GM21447 (cell line): ENCODE measurements at regions not wholly inside any gene's neighbourhood (a gene's known extent, or its start where the extent isn't known, plus 50 kb on each side); places are given as distances from the start of the nearest gene placed in this dataset.
"Not testable (repeated sequence)": the region's sequence is repeated elsewhere in the genome, so short reads cannot be mapped to it uniquely, and the experiment has no call there.

Source experiments
- ATAC-seq: cut with Tn5 transposase; IDR thresholded peaks from one replicate; pipeline ENCODE4 v1.9.1; 2021; ENCODE audit not compliant: unreplicated experiment

DNA sequence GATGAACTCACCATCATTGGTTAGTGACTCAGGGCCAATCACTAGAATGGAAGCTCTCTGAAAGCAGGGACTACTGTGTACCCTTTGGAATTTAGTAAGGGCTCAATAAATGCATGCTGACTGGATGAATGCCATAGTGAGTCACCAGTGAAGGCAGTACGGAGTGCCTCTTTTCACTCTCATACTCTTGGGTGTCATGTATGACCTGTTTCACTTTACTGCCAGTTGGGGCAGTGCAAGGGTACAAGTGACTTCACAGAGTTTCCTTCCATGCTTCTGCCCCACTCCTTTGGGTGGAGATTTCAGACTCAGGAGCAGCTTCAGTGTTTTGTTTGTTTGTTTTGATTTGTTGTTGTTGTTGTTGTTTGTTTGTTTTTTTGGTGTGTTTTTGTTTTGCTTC, 57.7 kb downstream of the SOX3 start:
- no peak for ATAC-seq

DNA sequence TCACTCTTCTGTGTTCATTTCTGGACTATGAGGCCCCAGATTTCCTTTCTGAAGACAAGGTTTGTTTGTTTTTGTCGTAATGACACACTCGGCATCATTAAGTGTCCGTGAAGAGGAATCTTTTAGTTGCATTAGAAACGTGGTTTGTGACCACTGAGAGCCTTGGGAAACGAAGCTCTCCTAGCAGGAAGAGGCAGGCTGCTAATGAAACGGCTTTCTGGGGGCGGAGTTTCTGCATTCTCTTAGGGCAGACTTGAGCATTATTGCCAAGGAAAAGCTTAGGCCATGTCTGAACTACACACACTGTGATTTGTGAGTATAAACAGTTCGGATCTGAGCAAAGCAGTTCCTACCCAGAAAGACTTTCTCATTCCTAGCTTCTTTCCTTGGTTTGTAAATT, 64.0 kb downstream of the SOX3 start:
- ATAC-seq = no peak

DNA sequence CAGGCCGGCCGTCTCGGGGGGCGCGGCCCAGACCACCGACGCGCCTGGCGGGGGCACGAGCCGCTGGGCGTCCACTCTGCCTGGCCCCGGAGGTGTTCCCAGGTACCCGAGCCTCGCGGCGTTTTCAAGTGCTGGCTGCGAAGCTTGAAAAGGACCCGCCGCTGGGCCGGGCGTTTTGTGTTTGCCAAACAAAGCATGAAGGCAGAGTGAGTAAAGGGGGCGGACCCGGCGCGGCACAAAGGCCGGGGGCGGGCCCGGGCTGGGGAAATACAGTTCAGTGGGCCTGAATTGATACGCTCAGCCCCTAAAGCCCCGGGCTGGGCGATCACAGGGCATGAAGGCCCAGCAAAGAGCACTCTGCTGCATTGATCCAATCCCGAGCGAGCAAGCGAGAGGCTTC, 65.4 kb downstream of the SOX3 start:
- ATAC-seq = no peak

DNA sequence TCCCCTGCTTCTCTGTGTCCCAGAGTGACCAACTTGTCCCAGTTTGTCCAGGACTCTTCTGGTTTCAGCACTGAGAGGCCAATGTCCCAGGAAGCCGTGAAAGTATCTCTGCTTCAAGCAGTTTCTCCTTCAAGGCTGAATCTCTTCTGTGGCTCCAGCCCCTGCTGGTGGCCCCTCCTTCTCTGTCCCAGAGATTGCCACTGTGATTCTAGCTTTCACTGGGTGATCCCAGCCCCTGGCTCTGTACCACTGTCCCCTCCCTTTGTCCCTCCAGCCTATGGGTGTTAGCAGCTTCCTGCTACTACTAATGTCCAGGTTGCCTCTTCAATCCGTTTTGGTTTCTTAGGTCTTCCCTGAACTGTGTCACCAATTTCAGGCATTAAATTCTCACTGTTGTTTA, 70.5 kb downstream of the SOX3 start:
- no peak for ATAC-seq

DNA sequence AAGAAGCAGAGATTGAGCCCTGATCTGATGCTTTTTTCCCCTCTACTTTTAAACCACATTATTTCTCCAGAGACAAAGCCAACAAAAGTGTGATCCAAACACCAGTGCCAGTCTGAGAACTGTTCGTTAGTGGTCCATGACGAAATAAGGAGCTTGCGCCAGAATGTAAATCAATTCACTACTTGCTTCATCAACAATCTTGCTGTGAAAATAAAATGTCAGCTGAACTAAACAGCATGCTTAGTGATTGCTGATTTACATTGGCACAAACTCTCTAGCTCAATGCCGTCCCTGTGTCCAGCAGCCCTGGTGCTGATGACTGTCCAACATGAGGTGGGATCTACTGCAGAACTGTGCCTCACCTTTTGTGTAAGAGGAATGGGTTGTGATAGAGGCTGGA, 71.3 kb downstream of the SOX3 start:
- ATAC-seq = no peak

DNA sequence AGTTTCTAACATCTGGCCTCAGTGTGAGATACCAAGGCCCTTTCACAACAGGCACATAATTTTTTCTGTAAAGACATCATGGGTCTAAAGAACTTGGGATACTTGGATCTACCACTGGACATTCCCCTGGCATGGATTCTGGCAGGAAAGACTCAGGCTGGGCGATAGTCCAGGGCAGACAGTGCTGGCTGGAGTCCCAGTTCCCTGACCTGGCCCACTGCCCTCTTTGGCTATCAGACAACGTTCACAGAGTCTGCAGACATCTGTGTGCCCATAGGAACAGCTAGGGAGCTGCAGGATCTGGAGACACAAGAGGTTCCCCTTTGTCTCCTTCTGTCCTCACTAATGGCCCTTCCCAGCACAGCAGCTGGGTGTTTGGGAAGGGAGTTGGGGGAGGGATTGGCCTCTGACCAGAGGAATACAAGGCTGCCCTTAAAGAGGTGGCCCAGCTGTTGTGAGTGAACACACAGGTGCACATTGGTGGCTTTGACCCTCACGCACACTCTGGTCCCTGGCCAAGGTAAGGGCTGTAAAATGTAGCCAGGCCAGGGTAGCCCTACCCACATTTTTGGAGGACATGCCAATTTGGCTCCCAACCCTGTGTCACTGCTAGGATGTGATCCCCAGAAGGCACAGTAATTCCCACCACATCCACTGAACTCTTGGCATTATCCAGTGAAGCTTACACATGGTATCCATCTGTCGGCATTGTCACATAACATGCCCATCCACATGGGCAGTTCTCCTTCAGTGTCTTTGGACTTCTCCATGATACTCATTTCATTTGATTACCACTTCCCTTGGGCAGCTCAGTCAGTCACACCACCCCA, 72.3 kb downstream of the SOX3 start:
- no peak for ATAC-seq

DNA sequence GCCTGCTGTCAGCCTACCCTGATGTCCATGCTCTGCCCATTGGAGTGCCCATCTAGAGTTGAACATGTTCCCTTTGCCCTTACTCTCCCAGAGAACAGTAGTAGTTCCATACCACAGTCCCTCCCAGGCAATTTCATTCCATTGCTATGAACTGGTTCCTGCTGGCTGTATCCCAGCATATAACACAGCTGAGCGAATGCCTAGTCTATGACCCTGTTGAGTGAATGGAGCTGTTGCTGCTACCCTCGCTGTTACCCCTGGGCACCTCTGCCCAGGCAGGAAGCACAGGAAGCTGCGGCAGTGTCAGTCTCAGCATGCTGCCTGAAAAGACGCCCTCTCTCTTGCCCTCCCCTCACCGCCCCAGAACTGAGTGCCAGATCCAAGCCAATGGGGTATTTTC, 73.3 kb downstream of the SOX3 start:
- ATAC-seq = no peak

DNA sequence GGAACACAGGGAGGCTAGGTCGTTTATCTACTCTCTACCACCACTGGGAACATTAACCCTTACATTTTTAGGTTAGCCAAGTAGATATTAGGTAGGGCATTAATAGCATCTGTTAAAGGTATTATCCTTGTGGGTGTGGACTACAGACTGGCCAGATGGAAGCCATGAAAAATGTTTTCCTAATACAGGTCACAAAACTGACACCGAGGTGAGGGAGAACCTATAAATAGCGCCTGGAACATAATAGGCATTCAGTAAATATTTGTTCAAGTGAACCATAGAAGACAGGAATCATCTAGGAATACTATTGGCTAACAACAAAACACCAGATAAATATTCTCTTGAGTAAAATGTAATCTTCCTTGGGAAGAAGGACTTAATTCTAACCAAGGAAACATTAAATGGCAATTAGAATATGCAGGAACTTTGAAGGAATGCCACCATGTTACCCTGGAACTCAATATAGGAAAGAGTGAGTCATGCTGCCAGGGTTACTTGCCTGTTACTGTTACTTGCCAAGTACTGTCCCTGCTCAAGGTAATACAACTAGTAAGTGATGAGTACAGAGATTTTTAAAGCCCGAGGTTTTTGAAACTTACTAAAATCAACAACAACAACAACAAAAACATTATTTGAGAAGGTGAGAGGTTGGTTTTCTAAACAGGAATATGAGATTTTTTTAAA, 79.0 kb downstream of the SOX3 start:
- no peak for ATAC-seq

DNA sequence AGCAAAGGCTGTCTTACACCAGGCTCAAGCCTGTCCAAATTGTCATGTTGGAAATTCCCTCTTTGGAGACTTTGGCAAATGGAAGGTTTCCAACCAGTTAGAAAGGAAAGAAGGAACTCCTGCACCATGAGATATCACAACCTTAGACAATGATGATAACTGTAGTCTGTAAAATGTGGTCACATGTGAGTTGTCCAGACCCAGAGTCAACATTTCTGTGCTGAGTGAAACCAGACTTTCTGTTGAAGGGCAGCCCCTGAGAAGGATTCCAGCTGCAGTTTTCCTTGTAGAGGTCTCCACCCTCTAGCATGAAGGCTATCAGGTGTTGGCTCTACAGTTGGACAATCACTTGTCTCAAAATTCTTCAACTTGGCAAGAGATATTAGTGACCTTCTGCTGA, 82.4 kb downstream of the SOX3 start:
- ATAC-seq = no peak

DNA sequence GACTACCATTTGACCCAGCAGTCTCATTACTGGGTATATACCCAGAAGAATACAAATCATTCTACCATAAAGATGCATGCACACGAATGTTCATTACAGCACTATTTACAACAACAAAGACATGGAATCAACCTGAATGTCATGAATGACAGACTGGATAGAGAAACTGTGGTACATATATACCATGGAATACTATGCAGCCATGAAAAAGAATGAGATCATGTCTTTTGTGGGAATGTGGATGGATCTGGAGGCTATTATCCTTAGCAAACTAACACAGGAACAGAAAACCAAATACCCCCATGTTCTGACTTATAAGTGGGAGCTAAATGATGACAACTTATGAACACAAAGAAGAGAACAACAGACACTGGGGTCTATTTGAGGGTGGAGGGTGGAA, 102.7 kb downstream of the SOX3 start:
- not testable (repeated sequence) for ATAC-seq

DNA sequence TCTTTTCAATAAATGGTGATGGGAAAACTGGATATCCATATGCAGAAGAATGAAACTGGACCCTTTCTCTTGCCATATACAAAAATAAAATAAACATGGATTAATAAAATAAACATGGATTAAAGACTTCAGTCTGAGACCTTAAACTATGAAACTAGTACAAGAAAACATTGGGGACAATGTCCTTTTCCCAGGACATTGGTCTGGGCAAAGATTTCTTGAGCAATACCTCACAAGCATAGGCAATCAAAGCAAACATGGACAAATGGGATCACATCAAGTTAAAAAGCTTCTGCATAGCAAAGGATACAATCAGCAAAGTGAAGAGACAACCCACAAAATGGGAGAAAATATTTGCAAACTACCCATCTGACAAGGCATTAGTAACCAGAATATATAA, 108.5 kb downstream of the SOX3 start:
- not testable (repeated sequence) for ATAC-seq

DNA sequence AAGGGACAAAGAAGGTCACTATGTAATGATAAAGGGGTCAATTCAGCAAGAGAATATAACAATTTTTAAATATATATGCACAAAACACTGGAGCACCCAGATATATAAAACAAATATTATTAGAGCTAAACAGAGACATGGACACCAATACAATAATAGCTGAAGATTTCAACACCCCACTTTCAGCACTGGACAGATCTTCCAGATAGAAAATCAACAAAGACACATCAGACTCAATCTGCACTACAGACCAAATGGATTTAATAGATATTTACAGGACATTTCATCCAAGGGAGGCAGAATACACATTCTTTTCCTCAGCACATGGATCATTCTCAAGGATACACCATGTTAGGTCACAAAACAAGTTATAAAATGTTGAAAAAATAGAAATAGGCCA, 111.4 kb downstream of the SOX3 start:
- no peak for ATAC-seq

DNA sequence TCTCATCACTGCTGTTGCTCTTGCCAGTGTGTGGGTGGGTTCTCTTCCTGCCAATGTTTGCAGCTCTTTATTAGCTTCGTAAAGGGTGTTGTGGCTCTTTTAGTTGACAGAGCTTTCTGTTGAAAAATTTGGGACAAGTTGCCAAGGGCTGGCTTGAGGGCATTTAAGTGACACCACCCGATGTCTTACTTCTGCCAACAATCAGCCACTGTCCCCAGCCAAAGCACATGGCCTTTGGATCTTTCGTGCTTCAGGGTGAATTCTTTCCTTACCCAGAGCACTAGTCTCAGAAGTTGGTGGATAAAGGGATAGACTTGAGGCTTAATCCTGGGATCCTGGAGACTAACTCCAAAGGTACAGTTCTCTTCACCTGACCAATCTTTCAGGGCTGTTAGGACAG, 113.6 kb downstream of the SOX3 start:
- no peak for ATAC-seq

DNA sequence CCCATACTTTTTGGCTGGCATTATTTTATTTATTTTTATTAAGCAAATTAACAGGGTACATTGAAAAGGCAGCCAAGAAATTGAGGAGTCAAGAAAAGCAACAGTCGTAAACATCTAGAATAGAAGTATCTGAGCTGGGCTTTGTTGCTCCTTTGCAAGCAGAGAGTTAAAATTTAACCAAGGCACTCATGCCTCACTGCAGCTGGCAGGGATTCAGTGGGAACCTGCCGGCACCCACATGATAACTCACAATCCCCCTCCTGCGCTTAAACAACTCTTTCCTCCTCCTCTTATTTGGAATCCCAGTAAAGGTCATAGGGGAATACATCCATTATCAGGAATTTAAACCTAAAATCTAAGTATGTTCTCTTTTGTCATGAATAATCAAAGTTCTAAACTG, 115.5 kb downstream of the SOX3 start:
- ATAC-seq = no peak

DNA sequence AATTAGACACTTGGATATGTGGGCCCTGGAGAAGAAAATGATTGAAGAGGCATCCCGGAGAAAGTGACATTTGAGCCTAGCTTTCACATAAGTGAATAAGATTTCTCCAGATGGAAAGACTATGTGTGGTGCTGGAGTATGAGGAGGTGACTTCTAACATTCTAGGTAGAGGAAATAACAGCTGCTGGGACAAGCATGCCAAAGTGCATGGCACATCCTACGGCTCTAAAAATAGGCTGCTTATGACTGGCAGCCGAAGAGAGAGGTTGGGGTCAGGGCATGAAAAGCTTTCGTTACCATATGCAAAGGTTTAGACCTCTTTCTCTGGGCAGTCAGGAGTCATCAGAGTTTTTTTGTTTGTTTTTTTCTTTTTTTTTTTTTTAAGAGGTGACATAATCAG, 142.0 kb downstream of the SOX3 start:
- ATAC-seq = no peak

DNA sequence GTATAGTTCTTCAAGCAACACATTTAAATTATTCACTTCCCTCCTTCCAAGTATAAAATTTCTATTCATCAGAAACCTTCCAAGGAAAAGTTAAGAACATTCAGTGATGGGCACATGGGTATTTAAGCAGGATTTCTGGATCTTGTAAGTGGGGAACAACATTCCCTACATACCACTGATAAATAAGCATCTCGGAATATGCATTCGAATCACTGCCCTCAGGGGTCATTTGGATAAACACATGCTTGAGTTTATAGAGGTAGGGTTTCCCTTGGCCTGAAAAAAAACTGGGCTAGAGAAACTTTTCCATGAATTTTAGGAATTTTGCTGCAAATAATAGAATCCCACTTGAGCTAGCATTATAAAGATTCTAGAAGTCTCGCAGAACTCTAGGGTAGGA, 143.9 kb downstream of the SOX3 start:
- ATAC-seq = no peak

DNA sequence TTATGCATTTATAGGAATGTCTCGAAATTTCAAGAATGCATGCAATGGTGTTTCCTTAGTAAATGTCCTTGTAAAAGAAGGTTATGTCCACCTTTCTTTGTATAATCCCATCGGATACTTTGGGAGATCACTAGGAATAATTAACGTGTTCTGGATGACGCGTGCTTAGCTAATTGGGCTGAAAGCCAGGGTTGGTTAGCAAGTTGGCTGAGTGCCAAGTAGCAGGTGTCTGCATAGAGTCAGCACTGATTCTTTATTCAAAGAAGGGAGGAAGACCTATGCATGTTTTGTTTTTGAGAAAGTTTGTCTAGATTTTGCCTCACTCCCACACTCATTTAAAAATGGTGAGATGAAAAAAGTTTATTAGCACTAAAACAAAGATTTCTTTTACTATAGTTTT, 144.6 kb downstream of the SOX3 start:
- no peak for ATAC-seq

DNA sequence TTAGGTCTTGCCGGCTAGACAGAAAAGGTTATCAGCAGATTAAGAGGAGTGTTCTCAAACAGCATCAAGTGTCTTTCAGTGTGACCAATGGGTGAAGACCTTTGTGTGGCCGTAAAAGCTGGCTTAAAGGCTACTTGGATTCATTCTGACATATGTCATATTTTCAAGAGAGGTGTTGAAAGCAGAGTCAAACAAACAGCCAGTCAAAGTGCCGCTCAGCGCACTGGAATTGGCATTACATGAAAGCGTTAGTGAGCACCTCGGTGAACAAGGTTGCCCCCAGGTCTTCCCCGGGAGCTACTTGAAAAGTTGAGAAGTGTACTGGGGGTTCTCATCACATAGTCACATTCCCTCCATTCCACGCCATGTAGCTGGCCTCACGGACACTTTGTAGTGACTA, 148.9 kb downstream of the SOX3 start:
- no peak for ATAC-seq

DNA sequence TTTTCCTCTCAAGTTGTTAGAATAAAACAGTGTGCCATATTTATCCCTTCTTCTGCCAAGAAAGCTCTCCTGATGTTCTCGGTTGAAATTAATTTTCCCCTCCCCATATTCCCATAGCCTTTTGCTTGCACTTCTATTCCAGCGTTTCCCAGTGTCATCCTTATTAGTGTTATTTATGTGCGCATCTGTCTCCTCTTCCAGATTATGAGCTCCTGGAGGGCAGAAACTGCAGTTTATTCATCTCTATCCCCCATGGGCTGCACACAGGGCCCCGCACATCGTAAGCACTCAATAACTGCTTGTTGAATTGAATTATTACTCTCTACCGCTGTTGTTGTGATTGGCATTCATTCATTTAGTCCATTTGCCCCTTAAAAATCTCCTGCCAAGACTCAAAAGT, 149.4 kb downstream of the SOX3 start:
- no peak for ATAC-seq

DNA sequence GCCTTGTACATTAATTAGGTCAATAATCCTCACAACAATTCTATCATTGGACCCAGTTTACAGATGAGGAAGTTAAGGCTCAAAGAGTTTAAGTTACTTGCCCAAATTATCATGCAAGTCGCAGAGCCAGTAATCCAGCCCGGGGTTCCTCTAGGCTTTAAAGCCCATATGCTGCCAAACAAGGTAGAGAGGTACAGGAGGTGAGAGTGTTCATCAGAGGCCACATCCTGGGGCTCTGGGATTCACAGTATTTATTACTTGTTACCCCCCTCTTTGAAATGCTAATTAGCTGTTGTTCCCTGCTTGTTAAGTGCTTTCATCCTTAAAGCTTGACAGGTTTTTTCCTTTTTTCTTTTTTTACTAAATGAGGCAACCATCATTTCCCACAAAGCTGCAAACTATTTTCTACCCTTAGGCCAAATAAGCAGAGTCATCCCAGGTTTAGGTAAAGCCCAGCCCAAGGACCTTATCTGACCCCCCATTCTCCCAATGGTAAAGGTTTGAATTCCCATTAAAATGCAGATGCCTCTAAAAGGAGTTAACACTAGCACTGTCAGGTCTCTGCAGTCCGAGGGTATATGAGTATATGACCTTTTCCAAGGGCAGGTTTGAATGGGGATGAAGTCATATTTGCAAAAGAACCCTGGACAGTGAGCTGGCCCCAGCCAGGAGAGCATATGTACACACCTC, 150.3 kb downstream of the SOX3 start:
- ATAC-seq = no peak

DNA sequence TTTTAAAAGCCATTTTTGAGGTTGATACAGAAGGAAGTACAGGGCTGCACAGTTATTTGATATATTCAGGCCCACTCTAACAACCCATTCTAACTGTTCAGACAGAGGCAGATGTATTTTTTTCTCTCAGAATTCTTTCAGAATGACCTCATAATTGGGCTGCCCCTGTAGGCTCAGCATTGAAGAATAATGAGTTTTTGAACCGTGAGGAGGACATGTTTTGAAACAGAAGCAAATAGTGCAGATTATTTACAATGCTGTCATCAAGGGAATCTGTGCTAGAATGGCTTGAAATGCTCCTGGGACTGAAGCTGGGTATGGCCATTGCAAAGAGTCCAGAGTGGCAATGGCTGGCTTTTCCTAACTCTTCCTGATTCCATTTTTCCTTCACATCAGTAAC, 158.1 kb downstream of the SOX3 start:
- ATAC-seq = no peak

DNA sequence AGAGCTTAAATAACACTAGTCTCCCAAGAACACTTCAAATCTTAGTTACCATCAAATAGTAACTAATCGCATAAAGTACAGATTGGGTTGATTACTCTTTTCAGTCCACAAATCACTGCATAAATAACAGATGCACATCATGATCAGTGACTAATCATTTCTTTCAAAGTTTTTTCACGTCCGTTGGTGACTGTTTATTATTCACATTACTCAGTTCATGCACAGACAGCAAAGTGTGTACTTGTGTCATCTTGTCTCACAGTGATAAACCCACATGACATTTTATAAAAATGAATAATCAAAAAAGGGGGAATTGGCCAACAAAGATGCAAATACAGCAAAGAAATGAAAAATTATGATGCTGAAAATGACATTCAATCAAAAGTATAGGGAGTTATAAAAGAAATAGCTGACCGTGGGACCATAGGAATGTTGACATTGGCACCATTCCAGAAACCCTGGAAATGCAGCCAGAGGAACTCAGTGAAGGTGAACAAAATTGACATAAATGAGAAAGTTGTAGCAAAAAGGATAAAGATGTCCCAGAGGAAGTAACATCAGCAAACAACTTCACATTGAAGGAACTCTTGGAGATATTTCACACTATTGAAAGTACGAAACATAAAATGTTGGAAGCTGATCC, 161.5 kb downstream of the SOX3 start:
- ATAC-seq = no peak
